ENCODE measurements at regions not wholly inside any gene's neighbourhood (a gene's known extent, or its start where the extent isn't known, plus 50 kb on each side); places are given as distances from the start of the nearest gene placed in this dataset.

GRCh38 chr13:78867655-78868054 lies 208.7 kb upstream of the OBI1 start:
- H2BK12ac ChIP-seq (ENCODE audit: low read depth, low read length): no peak overlapping the region
- no peak overlapping the region for H4K91ac ChIP-seq (replicated peaks; ENCODE audit: insufficient read length, low read length)
- H3K4me1 ChIP-seq (replicated peaks in 1 of 4; ENCODE audit: control insufficient read depth in 3 of 4, insufficient read depth in 4 of 4, low read length in 3 of 4): no peaks in the 10 kb centered on the region
- no peak overlapping the region for H3K14ac ChIP-seq (ENCODE audit: insufficient read length)
- no peak overlapping the region for H3K4me2 ChIP-seq (ENCODE audit: insufficient read depth in 1 of 2, low read depth in 2 of 2, low read length in 2 of 2)
- no peak overlapping the region for H3K23ac ChIP-seq (ENCODE audit: insufficient read length)
- TF ChIP-seq ATF2 (IDR thresholded peaks at IDR 0.05; ENCODE audit: low read length) (no peak), CHD2 (IDR thresholded peaks at IDR 0.05; ENCODE audit: low read length) (no peak), SAP30 (IDR thresholded peaks at IDR 0.05; ENCODE audit: insufficient read depth, insufficient replicate concordance, low read length) (no peak), POLR2AphosphoS5 (IDR thresholded peaks at IDR 0.05; ENCODE audit: low read depth, low read length) (no peak), SP2 (IDR thresholded peaks at IDR 0.05; ENCODE audit: low read length) (no peak)
- no peak overlapping the region for H3K4ac ChIP-seq (replicated peaks; ENCODE audit: insufficient read length, low read depth, low read length)
- H2BK120ac ChIP-seq (replicated peaks; ENCODE audit: low read depth, low read length): no peak overlapping the region
- H3K79me1 ChIP-seq (ENCODE audit: low read depth, low read length): no peaks in the 10 kb centered on the region
- H3K36me3 ChIP-seq (ENCODE audit: control insufficient read depth in 2 of 4, insufficient read depth in 4 of 4, low read length in 3 of 4): no peaks in the 10 kb centered on the region
- ChIA-PET CTCF (ENCODE audit: partially characterized antibody) (interaction anchor here (0.5 to 3.1 kb wide), 3 partner anchors 8 to 187 kb away, joined by 3 to 12 read pairs (median 3); no protein-coding TSS in a partner anchor), POLR2A (ENCODE audit: partially characterized antibody) (interaction anchor here (0.7 kb wide), 1 partner anchor 226 kb away, joined by 3 read pairs; no protein-coding TSS in a partner anchor)
- no peak overlapping the region for H4K5ac ChIP-seq (ENCODE audit: insufficient read length, low read depth, low read length)
- no peaks in the 10 kb centered on the region for H4K20me1 ChIP-seq (replicated peaks in 1 of 2; ENCODE audit: control insufficient read depth in 1 of 2, insufficient read depth in 2 of 2, low read length in 2 of 2)
- WGBS, 2 experiments (ENCODE audit: extremely low coverage in 1 of 2, insufficient coverage in 1 of 2, insufficient read length in 1 of 2, insufficient replicate concordance in 2 of 2, low coverage in 1 of 2, low lambda C conversion rate in 2 of 2, missing lambda C conversion rate in 1 of 2): 85% methylated on average over 3 of the region's 3 CpGs; no CpG with 5 or more reads in 1 of the 2 experiments
- FAIRE-seq (no peak), DNase-seq (ENCODE audit: low read depth in 1 of 2, low spot score in 2 of 2) (no peak)
- no peak overlapping the region for H2BK15ac ChIP-seq (ENCODE audit: low read length)
- no peak overlapping the region for H2AFZ ChIP-seq (ENCODE audit: low read length)
- no peak overlapping the region for H3K18ac ChIP-seq (ENCODE audit: extremely low read depth, low read length)
- H4K8ac ChIP-seq (ENCODE audit: extremely low read depth, insufficient read depth, low read length): no peak overlapping the region
- H3K9me3 ChIP-seq (ENCODE audit: insufficient read depth in 2 of 2, low read depth in 1 of 2, low read length in 1 of 2): peaks cover 0 to 4% of the 10 kb centered on the region in 2 experiments; a peak in 1 of 4 replicates
- no peaks in the 10 kb centered on the region for H3K23me2 ChIP-seq (ENCODE audit: low read depth, low read length)
- no peak overlapping the region for H3K27ac ChIP-seq (ENCODE audit: low read depth, low read length)
- H3K27me3 ChIP-seq (replicated peaks in 1 of 4; ENCODE audit: control insufficient read depth in 3 of 4, extremely low read depth in 1 of 4, insufficient read depth in 3 of 4, low read length in 3 of 4): no peaks in the 10 kb centered on the region
- H3K79me2 ChIP-seq (ENCODE audit: control insufficient read depth in 1 of 2, insufficient read depth in 2 of 2, low read length in 2 of 2): no peaks in the 10 kb centered on the region
- no peak overlapping the region for H2BK20ac ChIP-seq (ENCODE audit: low read length)
- H2BK5ac ChIP-seq (ENCODE audit: low read depth, low read length): no peak overlapping the region
- H3K4me3 ChIP-seq (ENCODE audit: extremely low read depth in 1 of 4, insufficient read depth in 2 of 4, low read depth in 3 of 4, low read length in 4 of 4): no peak overlapping the region
- H3K56ac ChIP-seq (replicated peaks; ENCODE audit: insufficient read length, low read depth, low read length): no peak overlapping the region
- no peak overlapping the region for H2AK5ac ChIP-seq (ENCODE audit: low read depth, low read length)
- no peak overlapping the region for H3K9ac ChIP-seq (replicated peaks in 1 of 4; ENCODE audit: extremely low read depth in 1 of 4, low read depth in 3 of 4, low read length in 3 of 4)

Data from H1 (cell line).